ENCODE measurements at regions not wholly inside any gene's neighbourhood (a gene's known extent, or its start where the extent isn't known, plus 50 kb on each side); places are given as distances from the start of the nearest gene placed in this dataset.

DNA sequence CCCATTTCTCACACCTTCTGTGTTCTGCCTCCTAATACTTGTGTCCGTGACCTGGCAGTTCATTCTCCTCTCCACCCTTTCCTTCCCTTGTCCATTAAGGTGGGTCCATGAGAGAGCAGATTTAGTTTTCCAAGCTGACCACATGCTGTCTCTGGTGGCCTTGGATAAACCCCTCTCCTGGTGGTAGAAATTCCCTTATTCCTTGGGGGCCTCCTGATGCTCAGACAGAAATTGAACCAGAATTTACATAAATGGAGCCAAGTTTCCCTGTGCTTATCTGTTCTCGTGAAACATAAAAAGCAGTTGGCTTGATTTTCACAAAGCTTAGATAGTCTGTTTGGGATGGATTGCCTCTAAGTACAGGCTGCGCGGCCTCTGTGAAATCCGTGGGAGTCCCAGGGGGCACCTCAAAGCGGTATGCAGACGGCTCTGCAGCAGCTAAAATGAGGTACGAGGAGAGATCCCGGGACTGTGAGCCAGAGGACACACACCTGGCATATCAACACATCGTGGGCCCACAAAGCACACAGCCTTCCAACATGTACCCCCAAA lies 101.0 kb upstream of the NMNAT3 start:
- no peak for DNase-seq (ENCODE audit: low spot score)

GRCh38 chr3:139774560-139775302 lies 97.0 kb upstream of the NMNAT3 start:
- DNase-seq (ENCODE audit: low spot score), result peak; percentile 24

- DNase-seq (ENCODE audit: low spot score), result peak; percentile 71
These were observed 95.0 kb upstream of the NMNAT3 start for GRCh38 chr3:139772539-139773500.

DNA sequence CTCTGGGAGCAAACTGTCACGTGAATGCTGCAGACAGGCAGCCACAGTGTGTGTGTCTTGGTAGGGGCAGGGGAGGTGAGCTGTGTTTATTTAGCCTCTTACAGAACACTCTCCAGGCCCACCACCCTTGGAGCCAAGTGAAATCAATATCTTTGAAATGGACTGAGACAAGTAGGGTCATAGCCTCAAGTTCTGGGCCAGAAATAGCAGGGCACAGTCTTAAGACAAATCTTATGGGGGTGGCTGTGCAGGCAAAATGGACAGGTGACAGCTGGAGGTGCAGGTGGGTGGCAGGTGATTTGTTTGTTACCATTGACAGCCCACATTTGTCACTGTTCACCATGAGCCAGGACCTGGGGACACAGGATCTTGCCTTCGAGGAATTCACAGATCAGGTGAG lies 93.6 kb upstream of the NMNAT3 start:
- no peak for DNase-seq (ENCODE audit: low spot score)

DNA sequence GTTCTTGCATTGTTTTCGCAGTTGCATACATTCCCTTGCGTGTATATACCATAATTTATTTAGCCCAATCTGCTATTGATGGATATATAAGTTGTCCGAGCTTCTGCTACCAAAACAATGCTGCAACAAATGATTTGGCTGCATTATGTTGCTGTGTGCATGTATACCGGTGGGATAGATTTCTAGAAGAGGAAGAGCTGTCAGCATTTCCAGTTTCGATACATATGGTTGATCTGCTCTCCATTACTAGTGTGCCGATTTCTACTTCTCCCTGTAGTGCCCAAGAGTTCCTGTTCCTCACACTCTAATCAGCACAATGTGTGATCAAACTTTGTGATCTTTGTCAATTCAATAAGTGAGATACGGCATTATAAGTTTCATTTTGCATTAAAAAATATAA lies 92.8 kb upstream of the NMNAT3 start:
- DNase-seq (ENCODE audit: low spot score), result no peak

- no peak for DNase-seq (ENCODE audit: low spot score)
These were observed 92.0 kb upstream of the NMNAT3 start for GRCh38 chr3:139769796-139770195.

- DNase-seq (ENCODE audit: low spot score), result peak; percentile 77
These were observed 87.2 kb upstream of the NMNAT3 start for GRCh38 chr3:139764936-139765335.

DNA sequence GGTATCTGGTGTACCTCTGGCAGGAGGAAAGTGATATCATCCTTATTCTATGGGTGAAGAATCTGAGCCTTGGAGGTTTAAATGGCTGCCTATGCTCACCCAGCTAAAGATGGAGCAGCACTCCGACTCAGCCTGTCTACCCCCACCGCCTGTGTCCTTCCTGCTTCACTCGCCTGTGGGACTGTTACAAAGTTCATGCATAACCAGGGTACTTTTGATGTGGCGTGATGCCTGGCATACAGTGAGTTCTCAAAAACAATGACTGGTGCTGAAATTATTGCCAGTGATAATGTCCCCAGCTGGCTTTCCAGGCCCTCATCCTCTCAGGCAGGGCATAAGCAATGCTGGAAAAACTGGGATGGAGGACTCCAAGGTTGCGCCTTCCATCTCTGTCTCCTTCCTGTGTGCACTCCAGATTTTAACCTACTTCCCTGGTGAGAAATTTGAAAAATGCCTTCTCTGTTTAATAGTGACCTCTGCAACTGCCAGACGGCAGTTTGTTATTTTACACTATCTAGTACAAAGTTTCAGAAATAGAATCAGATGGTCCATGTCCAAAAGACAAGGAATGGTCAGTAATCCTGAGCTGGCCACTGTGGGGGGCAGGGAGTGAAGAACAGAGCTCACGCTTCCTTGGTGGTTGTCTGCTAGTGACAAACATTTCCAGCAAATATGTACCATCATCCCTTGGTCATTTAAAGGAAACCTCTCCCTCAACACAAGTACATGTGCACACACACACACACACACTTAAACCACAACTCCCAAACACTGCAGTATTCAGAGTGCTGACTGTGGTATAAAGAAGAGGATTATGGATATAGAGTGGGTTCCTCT lies 86.5 kb upstream of the NMNAT3 start:
- peak; percentile 24 for DNase-seq (ENCODE audit: low spot score)

DNA sequence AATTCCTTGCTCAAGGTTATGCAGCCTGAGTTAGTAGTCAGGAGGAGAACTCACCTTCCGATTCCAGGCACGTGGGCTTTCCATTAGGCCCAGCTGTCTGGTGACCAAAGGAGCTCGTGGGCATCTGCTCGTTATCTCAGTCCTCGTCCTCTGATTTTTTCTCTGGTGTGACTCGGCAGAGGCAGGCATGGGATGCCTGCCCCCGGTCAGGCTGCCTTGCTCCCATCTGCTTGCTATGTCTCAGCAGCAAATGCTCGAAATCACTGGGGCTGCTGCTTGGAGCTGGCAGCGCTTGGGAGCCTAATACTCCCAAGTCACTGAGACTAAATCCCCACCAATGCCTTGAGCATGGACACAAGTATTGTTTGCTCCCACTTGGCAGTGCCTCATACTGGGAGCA lies 84.5 kb upstream of the NMNAT3 start:
- DNase-seq (ENCODE audit: low spot score), result no peak

DNA sequence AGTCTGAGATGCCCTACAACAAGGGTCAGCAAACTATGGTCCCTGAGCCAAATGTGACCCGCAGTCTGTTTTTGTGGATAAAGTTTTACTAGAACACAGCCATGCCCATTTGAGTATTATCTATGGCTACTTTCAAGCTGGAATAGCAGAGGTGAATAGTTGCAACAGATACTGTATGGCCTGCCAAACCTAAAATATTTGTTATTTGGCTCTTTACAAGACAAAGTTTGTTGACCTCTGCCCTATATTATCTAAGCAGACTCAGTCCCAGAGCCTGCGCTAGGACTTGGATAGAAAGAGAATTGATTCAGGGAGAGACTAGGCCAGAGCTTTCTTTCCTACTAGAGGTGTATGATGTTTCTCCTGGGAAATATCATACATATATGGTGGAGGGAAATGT lies 81.7 kb upstream of the NMNAT3 start:
- DNase-seq (ENCODE audit: low spot score), result no peak

DNA sequence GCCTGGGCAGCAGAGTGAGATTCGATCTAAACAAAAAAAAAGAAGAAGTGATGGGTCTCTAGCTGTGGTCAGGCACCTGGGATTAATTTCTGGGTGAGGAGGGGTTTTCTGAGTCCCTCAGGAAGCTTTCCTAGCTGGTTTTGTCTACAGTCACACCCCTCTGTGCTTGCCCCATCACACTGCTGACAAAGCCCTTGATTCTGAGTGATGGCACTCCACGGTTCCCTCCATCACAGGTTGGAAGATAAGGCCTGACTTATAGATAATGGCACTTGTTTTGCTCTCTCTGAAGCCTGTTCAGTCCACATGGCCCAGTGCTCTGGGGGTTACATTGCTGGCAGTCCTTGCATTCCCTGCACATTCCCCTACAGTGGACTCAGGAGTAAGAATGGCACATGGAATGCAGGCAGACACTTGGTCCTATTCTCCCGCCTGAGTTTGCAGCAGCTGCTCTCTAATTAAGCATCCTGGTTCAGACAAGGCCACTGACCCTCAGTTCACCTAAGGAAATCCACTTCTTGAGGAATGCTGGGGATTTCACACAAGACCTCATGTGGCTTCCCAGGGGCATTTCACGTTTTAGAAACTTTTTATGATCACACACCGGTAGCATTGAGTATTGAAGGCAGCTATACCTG lies 81.0 kb upstream of the NMNAT3 start:
- DNase-seq (ENCODE audit: low spot score), result peak; percentile 58

DNA sequence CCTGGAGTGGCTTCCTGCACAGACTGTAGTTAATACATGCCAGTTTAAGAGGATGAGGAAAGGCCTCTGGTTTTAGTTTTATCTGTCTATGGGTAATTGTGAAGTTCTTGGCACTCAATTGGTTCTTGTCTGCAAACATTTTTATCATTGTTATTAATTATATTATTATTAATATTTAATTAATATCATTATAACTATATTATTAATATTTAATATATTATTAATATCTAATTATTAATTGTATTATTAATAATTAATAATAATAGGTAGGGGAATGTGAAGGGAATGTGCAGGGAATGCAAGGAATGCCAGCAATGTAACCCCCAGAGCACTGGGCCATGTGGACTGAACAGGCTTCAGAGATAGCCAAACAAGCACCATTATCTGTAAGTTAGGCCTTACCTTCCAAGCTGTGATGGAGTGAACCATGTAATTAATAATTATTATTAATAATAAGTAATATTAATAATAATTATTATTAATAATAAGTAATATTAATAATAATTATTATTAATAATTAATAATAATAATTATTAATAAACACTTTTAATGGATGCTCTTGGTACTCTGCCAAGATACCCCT lies 79.8 kb upstream of the NMNAT3 start:
- DNase-seq (ENCODE audit: low spot score), result no peak

GRCh38 chr3:139756529-139757103 lies 78.8 kb upstream of the NMNAT3 start:
- no peak for DNase-seq (ENCODE audit: low spot score)

DNA sequence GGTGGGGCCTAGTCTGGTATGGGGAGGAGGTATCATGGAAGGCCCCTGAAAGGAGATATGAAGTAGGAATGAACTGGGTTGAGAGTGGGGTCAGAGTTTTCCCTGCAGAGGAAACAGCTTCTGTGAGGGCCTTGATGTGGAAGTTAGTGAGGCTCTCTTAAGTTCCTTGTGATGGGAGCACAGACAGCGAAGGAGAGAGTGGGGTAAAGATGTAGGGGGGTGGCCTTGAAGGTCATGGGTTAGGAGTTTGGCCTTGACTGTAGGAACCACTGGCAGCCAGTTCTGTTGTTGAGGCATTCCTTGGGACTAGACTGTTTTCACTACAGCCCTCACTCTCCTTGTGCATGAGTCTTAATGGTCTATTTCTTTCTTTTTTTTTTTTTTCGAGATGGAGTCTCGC lies 77.8 kb upstream of the NMNAT3 start:
- no peak for DNase-seq (ENCODE audit: low spot score)

DNA sequence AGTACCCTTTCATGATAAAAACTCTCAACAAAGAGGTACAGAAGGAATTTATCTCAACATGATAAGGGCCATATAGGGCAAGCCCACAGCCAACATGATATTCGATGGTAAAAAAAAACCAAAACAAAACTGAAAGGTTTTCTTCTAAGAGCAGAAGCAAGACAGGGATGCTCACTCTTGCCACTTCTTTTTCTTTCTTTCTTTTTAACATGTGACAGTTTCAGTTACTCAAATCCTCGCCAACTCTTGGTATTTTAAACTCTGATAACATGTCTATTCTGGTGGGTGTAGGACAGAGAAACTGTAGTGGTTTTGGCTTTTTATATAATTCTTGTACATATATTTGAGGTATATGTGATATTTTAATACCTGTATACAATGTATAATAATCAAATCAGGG lies 74.0 kb upstream of the NMNAT3 start:
- no peak for DNase-seq (ENCODE audit: low spot score)

DNA sequence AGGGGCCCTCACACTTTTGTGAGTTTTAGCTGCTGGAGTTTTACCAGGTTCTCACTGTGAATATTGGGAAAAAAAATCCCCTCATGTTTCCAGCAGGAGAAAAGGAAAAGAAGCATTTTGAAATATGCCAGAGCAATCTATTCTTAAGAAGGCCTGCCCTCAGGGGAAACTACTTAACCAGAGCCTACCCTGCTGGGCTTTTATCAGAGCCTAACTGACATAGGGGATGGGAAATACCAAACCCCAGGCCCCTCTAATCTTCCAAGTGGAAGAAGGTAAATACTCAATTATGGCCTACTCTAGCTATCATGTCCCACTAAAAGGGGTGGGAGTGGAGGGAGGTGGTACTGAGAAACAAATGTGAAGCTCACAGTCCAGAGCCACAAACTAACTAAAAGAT lies 68.7 kb upstream of the NMNAT3 start:
- no peak for DNase-seq (ENCODE audit: low spot score)

DNA sequence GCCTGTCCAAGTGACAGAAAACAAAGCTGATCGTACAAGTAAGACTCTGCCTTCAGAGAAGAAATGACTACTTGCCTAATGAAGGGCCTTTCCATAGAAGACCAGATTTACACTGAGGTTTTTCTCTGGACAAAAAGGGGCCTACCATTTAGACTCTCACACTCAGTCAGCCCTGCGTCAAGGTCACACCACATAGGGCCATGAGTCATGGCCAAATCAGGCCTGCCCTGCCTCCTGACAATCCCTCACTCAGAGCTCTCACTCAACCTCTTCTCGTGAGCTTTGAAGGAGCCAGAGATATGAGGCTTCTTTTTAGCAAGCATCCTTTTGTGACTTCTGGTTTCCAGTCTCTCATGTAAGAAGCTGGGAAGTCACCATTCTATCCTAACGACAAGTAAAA lies 68.1 kb upstream of the NMNAT3 start:
- DNase-seq (ENCODE audit: low spot score), result peak; percentile 48

DNA sequence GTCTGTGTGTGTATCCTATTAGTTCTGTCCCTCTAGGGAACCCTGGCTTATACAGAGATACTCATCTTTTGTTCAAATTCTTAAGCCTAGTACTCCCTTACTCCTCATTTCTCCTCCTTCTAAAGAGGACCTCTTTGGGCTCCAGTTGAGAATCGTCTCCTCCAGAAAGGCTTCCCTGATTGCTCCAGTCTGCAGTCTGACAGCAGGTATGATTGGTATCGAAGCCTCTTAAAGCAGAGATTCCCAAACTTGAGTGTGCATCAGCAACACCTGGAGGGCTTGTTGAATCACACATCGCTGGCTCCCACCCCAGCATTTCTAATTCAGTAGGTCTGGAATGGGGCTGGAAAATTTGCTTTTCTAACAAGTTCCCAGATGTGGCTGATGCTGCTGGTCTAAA lies 60.9 kb upstream of the NMNAT3 start:
- no peak for DNase-seq (ENCODE audit: low spot score)

DNA sequence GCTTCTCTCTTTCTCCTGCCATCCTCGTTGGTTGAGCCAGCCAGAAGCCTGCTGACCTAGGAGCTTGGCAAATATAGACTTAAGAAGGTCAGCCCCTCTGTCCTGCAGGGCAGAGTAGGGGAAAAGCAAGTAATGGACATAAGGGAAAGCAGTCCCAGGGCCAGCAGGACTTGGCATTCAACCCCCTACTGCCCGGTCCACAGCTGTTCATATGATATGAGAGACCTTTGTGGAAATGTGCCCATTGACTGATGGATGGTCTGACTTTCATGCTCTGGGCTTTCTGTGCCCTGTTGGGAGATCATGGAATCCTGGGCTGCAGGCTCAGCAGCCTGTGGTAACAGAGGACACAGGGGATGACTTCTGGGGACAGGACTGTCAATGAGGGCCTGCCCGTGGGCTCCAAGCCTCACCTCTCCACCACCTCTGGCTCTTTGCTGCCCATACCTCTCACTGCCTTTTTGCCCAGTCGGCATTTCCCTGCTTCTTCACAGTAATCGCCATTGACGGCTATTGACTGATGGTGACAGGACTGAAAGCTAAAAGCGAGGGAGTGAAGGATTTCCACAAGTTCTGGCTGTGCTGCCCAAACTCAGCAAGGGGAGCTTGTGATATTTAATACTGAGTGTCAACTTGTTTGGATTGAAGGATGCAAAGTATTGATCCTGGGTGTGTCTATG lies 60.0 kb upstream of the NMNAT3 start:
- no peak for DNase-seq (ENCODE audit: low spot score)

GRCh38 chr3:139735191-139735590 lies 57.4 kb upstream of the NMNAT3 start:
- DNase-seq (ENCODE audit: low spot score), result no peak
